Neural progenitor cell (in vitro differentiated cells): ENCODE measurements at regions not wholly inside any gene's neighbourhood (a gene's known extent, or its start where the extent isn't known, plus 50 kb on each side); places are given as distances from the start of the nearest gene placed in this dataset.

Experiments used
- DNase-seq: peaks from one replicate; pipeline ENCODE4 v3.0.0-alpha.2; 2016; ENCODE audit warnings: low spot score
- H2AFZ ChIP-seq: fragments of 200-600 bp; sonication (generic); replicated peaks from 2 replicates; pipeline ENCODE4 v1.6.1; 2016; ENCODE audit warnings: antibody characterized with exemption
- H3F3A ChIP-seq: fragments of 200-600 bp; sonication (generic); 2 replicates; pipeline ENCODE4 v1.6.1; 2016; ENCODE audit warnings: antibody characterized with exemption, low read depth
- H3K27ac ChIP-seq: fragments of 200-600 bp; sonication (generic); 2 replicates; pipeline ENCODE4 v1.5.1; 2016; ENCODE audit warnings: mild to moderate bottlenecking
- H3K27me3 ChIP-seq: fragments of 200-600 bp; sonication (generic); 2 replicates; pipeline ENCODE4 v1.6.1; 2016; ENCODE audit warnings: mild to moderate bottlenecking, moderate library complexity
- H3K36me3 ChIP-seq: fragments of 200-600 bp; sonication (generic); 2 replicates; pipeline ENCODE4 v1.5.1; 2016
- H3K4me1 ChIP-seq: fragments of 200-600 bp; sonication (generic); 2 replicates; pipeline ENCODE4 v1.6.1; 2016; ENCODE audit warnings: mixed run types
- H3K4me2 ChIP-seq: fragments of 200-600 bp; sonication (generic); 2 replicates; pipeline ENCODE4 v1.6.1; 2016
- H3K4me3 ChIP-seq: fragments of 200-600 bp; sonication (generic); 2 replicates; pipeline ENCODE4 v1.5.1; 2016
- H3K79me2 ChIP-seq: fragments of 200-600 bp; sonication (generic); 2 replicates; pipeline ENCODE4 v1.6.1; 2016; ENCODE audit warnings: low read depth
- H3K9ac ChIP-seq: fragments of 200-600 bp; sonication (generic); 2 replicates; pipeline ENCODE4 v1.6.1; 2016
- H3K9me3 ChIP-seq: fragments of 200-600 bp; sonication (generic); 2 replicates; pipeline ENCODE4 v1.5.1; 2016; ENCODE audit warnings: low read depth
- H4K20me1 ChIP-seq: fragments of 200-600 bp; sonication (generic); 2 replicates; pipeline ENCODE4 v1.6.1; 2016; ENCODE audit warnings: low read depth
- H3K27ac Mint-ChIP-seq: 3 replicates; pipeline ENCODE4 v1.8.0; 2021; ENCODE audit warnings: mixed read lengths
- H3K27me3 Mint-ChIP-seq: 2 replicates; pipeline ENCODE4 v1.8.0; 2022; ENCODE audit warnings: low read depth, mild to moderate bottlenecking, inconsistent platforms, moderate library complexity, mixed read lengths; ENCODE audit not compliant: insufficient read depth
- H3K36me3 Mint-ChIP-seq: 3 replicates; pipeline ENCODE4 v1.8.0; 2021; ENCODE audit warnings: mixed read lengths
- H3K4me1 Mint-ChIP-seq: 3 replicates; pipeline ENCODE4 v1.8.0; 2021; ENCODE audit warnings: mixed read lengths
- H3K4me3 Mint-ChIP-seq: 3 replicates; pipeline ENCODE4 v1.8.0; 2021; ENCODE audit warnings: mild to moderate bottlenecking, moderate library complexity, mixed read lengths
- H3K9me3 Mint-ChIP-seq: 3 replicates; pipeline ENCODE4 v1.8.0; 2020; ENCODE audit warnings: mixed read lengths
- CTCF ChIP-seq: fragments of 200-600 bp; sonication (generic); IDR thresholded peaks from 2 replicates; pipeline ENCODE4 v1.5.1; 2017; ENCODE audit warnings: antibody characterized with exemption, mild to moderate bottlenecking
- EZH2 ChIP-seq: fragments of 200-600 bp; sonication (generic); IDR thresholded peaks from 2 replicates; pipeline ENCODE4 v1.6.1; 2017; ENCODE audit warnings: antibody characterized with exemption, mild to moderate bottlenecking, moderate library complexity
- EZH2phosphoT487 ChIP-seq: fragments of 200-600 bp; sonication (generic); IDR thresholded peaks from 2 replicates; pipeline ENCODE4 v1.6.1; 2017; ENCODE audit warnings: antibody characterized with exemption

- no peak overlapping the region for H3K27ac Mint-ChIP-seq
- H3F3A ChIP-seq: no peaks in the 10 kb centered on the region
- no peak overlapping the region for H3K27ac ChIP-seq
- H3K4me2 ChIP-seq: no peak overlapping the region
- H3K27me3 ChIP-seq: no peaks in the 10 kb centered on the region
- DNase-seq: no peak
- peaks cover 37% of the 10 kb centered on the region for H3K9me3 Mint-ChIP-seq
- peaks cover 8% of the 10 kb centered on the region for H3K9me3 ChIP-seq
- H3K4me3 Mint-ChIP-seq: no peak overlapping the region
- H3K36me3 Mint-ChIP-seq: no peaks in the 10 kb centered on the region
- no peak overlapping the region for H3K9ac ChIP-seq
- H3K4me1 ChIP-seq: no peaks in the 10 kb centered on the region
- H3K4me1 Mint-ChIP-seq: peaks cover 2% of the 10 kb centered on the region
- H3K79me2 ChIP-seq: no peaks in the 10 kb centered on the region
- no peak overlapping the region for H2AFZ ChIP-seq
- H3K27me3 Mint-ChIP-seq: peaks cover 3% of the 10 kb centered on the region
- no peak overlapping the region for H3K4me3 ChIP-seq
- no peaks in the 10 kb centered on the region for H4K20me1 ChIP-seq
- TF ChIP-seq EZH2 (no peak), CTCF (no peak), EZH2phosphoT487 (no peak)
- no peaks in the 10 kb centered on the region for H3K36me3 ChIP-seq
Observed at GRCh38 chr2:121161272-121161671, 123.7 kb downstream of the TFCP2L1 start.

- Mint-ChIP-seq H3K4me3 (no peak overlapping the region), H3K36me3 (no peaks in the 10 kb centered on the region), H3K27me3 (no peaks in the 10 kb centered on the region), H3K4me1 (peaks cover 2% of the 10 kb centered on the region), H3K27ac (no peak overlapping the region), H3K9me3 (peaks cover 23% of the 10 kb centered on the region)
- H3K27ac ChIP-seq: no peak overlapping the region
- TF ChIP-seq EZH2phosphoT487 (no peak), EZH2 (no peak), CTCF (no peak)
- no peak overlapping the region for H3K4me2 ChIP-seq
- H4K20me1 ChIP-seq: no peaks in the 10 kb centered on the region
- H3K27me3 ChIP-seq: no peaks in the 10 kb centered on the region
- no peak for DNase-seq
- H3K9me3 ChIP-seq: peaks cover 3% of the 10 kb centered on the region
- no peak overlapping the region for H3K9ac ChIP-seq
- no peaks in the 10 kb centered on the region for H3F3A ChIP-seq
- no peaks in the 10 kb centered on the region for H3K36me3 ChIP-seq
- H3K4me3 ChIP-seq: no peak overlapping the region
- H2AFZ ChIP-seq: no peak overlapping the region
- no peaks in the 10 kb centered on the region for H3K79me2 ChIP-seq
- no peaks in the 10 kb centered on the region for H3K4me1 ChIP-seq
Observed at GRCh38 chr2:121162893-121163292, 122.1 kb downstream of the TFCP2L1 start.

- no peaks in the 10 kb centered on the region for H3K36me3 ChIP-seq
- H3K9me3 Mint-ChIP-seq: peaks cover 14% of the 10 kb centered on the region
- H3K27me3 Mint-ChIP-seq: no peaks in the 10 kb centered on the region
- H2AFZ ChIP-seq: no peak overlapping the region
- no peak for DNase-seq
- H3K9me3 ChIP-seq: no peaks in the 10 kb centered on the region
- no peaks in the 10 kb centered on the region for H3K36me3 Mint-ChIP-seq
- no peak overlapping the region for H3K4me2 ChIP-seq
- H3K4me1 ChIP-seq: no peaks in the 10 kb centered on the region
- H4K20me1 ChIP-seq: no peaks in the 10 kb centered on the region
- no peak overlapping the region for H3K27ac Mint-ChIP-seq
- H3K4me1 Mint-ChIP-seq: peaks cover 2% of the 10 kb centered on the region
- no peaks in the 10 kb centered on the region for H3F3A ChIP-seq
- H3K79me2 ChIP-seq: no peaks in the 10 kb centered on the region
- no peaks in the 10 kb centered on the region for H3K27me3 ChIP-seq
- no peak overlapping the region for H3K4me3 ChIP-seq
- H3K9ac ChIP-seq: no peak overlapping the region
- TF ChIP-seq EZH2 (no peak), EZH2phosphoT487 (no peak), CTCF (no peak)
- H3K27ac ChIP-seq: no peak overlapping the region
- H3K4me3 Mint-ChIP-seq: no peak overlapping the region
Observed at GRCh38 chr2:121164042-121164441, 121.0 kb downstream of the TFCP2L1 start.
